Raji (cell line): ENCODE measurements at regions not wholly inside any gene's neighbourhood (a gene's known extent, or its start where the extent isn't known, plus 50 kb on each side); places are given as distances from the start of the nearest gene placed in this dataset.

Experiments used
- POLR2A ChIP-seq: IDR thresholded peaks from 2 replicates; pipeline ENCODE4 v1.6.1; 2011; ENCODE audit warnings: low read depth, low read length, control low read depth; ENCODE audit not compliant: insufficient read depth

- no peak for TF ChIP-seq POLR2A
These were observed 122.0 kb downstream of the KLF13 start for GRCh38 chr15:31448635-31448979.

- TF ChIP-seq POLR2A: no peak
These were observed 126.2 kb downstream of the KLF13 start for GRCh38 chr15:31452595-31453557.

- TF ChIP-seq POLR2A: no peak
These were observed 127.1 kb downstream of the KLF13 start for GRCh38 chr15:31453558-31454318.

- no peak for TF ChIP-seq POLR2A
These were observed 128.9 kb downstream of the KLF13 start for GRCh38 chr15:31455499-31455898.

GRCh38 chr15:31456354-31457060 lies 129.9 kb downstream of the KLF13 start:
- TF ChIP-seq POLR2A: no peak

- no peak for TF ChIP-seq POLR2A
These were observed 130.5 kb downstream of the KLF13 start for GRCh38 chr15:31457161-31457560.

GRCh38 chr15:31457631-31458526 lies 131.2 kb downstream of the KLF13 start:
- TF ChIP-seq POLR2A: no peak

GRCh38 chr15:31458596-31459399 lies 132.2 kb downstream of the KLF13 start:
- peak; percentile 51; the same call in 1 of the 2 replicates for TF ChIP-seq POLR2A

GRCh38 chr15:31459400-31459748 lies 132.7 kb downstream of the KLF13 start:
- no peak for TF ChIP-seq POLR2A

- no peak for TF ChIP-seq POLR2A
These were observed 134.7 kb downstream of the KLF13 start for GRCh38 chr15:31461375-31461774.

GRCh38 chr15:31461911-31462480 lies 135.4 kb downstream of the KLF13 start:
- TF ChIP-seq POLR2A: no peak

GRCh38 chr15:31463521-31464102 lies 137.0 kb downstream of the KLF13 start:
- TF ChIP-seq POLR2A: no peak
